HCT116 (cell line): ENCODE measurements at regions not wholly inside any gene's neighbourhood (a gene's known extent, or its start where the extent isn't known, plus 50 kb on each side); places are given as distances from the start of the nearest gene placed in this dataset.

ENCODE experiments used
- CBX3 ChIP-seq: IDR thresholded peaks from 2 replicates; pipeline ENCODE4 v1.6.1; 2012; ENCODE audit warnings: low read depth
- EZH2 ChIP-seq: fragments of 200-600 bp; sonication (generic); IDR thresholded peaks from 2 replicates; pipeline ENCODE4 v1.6.1; 2017; ENCODE audit warnings: antibody characterized with exemption, mixed run types
- EZH2phosphoT487 ChIP-seq: fragments of 200-600 bp; IDR thresholded peaks from 2 replicates; pipeline ENCODE4 v1.6.1; 2018; ENCODE audit warnings: antibody characterized with exemption, borderline replicate concordance
- JUND ChIP-seq: IDR thresholded peaks from 2 replicates; pipeline ENCODE4 v1.6.1; 2012
- POLR2A ChIP-seq: IDR thresholded peaks from 2 replicates; pipeline ENCODE4 v1.7.0; 2011; ENCODE audit warnings: borderline replicate concordance; ENCODE audit not compliant: insufficient read depth, insufficient read length; ENCODE audit errors: extremely low read depth
- SP1 ChIP-seq: IDR thresholded peaks from 2 replicates; pipeline ENCODE4 v1.6.1; 2012; ENCODE audit warnings: low read depth
- TCF7L2 ChIP-seq: IDR thresholded peaks from 2 replicates; pipeline ENCODE4 v1.7.0; 2011; ENCODE audit warnings: borderline replicate concordance, inconsistent platforms; ENCODE audit not compliant: insufficient read depth, insufficient read length; ENCODE audit errors: extremely low read depth
- ZFX ChIP-seq: fragments of 450-650 bp; IDR thresholded peaks from 2 replicates; pipeline ENCODE4 v1.6.1; 2017
- TF ChIP-seq, protein P1 (sequence below), 3 experiments: fragments of 200-600 bp in 1 of 3; sonication (generic) in 1 of 3; IDR thresholded peaks in 2 of 3; conservative IDR thresholded peaks in 1 of 3; 2 replicates each; pipeline ENCODE4 v1.5.1; 2012 to 2017; ENCODE audit warnings: low read depth in 2 of 3, low read length in 2 of 3, antibody characterized with exemption in 1 of 3, borderline replicate concordance in 1 of 3, control low read depth in 1 of 3, mild to moderate bottlenecking in 1 of 3, mixed read lengths in 1 of 3, mixed run types in 1 of 3, moderate library complexity in 1 of 3; ENCODE audit not compliant: insufficient read depth in 1 of 3
- TF ChIP-seq, protein P2 (sequence below): IDR thresholded peaks from 2 replicates; pipeline ENCODE4 v1.6.1; 2012
- TF ChIP-seq, protein P3 (sequence below): IDR thresholded peaks from 2 replicates; pipeline ENCODE4 v1.6.1; 2012; ENCODE audit warnings: low read depth

- TF ChIP-seq, protein P1, sequence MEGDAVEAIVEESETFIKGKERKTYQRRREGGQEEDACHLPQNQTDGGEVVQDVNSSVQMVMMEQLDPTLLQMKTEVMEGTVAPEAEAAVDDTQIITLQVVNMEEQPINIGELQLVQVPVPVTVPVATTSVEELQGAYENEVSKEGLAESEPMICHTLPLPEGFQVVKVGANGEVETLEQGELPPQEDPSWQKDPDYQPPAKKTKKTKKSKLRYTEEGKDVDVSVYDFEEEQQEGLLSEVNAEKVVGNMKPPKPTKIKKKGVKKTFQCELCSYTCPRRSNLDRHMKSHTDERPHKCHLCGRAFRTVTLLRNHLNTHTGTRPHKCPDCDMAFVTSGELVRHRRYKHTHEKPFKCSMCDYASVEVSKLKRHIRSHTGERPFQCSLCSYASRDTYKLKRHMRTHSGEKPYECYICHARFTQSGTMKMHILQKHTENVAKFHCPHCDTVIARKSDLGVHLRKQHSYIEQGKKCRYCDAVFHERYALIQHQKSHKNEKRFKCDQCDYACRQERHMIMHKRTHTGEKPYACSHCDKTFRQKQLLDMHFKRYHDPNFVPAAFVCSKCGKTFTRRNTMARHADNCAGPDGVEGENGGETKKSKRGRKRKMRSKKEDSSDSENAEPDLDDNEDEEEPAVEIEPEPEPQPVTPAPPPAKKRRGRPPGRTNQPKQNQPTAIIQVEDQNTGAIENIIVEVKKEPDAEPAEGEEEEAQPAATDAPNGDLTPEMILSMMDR (IDR thresholded peaks at IDR 0.05 in 2 of 3, conservative IDR thresholded peaks at IDR 0.05 in 1 of 3; ENCODE audit: borderline replicate concordance in 1 of 3, insufficient read depth in 1 of 3, low read depth in 2 of 3, low read length in 2 of 3) = no peak
- no peak for TF ChIP-seq TCF7L2
- TF ChIP-seq ZFX = no peak
- no peak for TF ChIP-seq EZH2phosphoT487
- no peak for TF ChIP-seq POLR2A
- no peak for TF ChIP-seq JUND
- TF ChIP-seq EZH2 = no peak
- TF ChIP-seq, protein P2, sequence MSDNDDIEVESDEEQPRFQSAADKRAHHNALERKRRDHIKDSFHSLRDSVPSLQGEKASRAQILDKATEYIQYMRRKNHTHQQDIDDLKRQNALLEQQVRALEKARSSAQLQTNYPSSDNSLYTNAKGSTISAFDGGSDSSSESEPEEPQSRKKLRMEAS = no peak
- TF ChIP-seq SP1 = no peak
- no peak for TF ChIP-seq CBX3
- TF ChIP-seq, protein P3, sequence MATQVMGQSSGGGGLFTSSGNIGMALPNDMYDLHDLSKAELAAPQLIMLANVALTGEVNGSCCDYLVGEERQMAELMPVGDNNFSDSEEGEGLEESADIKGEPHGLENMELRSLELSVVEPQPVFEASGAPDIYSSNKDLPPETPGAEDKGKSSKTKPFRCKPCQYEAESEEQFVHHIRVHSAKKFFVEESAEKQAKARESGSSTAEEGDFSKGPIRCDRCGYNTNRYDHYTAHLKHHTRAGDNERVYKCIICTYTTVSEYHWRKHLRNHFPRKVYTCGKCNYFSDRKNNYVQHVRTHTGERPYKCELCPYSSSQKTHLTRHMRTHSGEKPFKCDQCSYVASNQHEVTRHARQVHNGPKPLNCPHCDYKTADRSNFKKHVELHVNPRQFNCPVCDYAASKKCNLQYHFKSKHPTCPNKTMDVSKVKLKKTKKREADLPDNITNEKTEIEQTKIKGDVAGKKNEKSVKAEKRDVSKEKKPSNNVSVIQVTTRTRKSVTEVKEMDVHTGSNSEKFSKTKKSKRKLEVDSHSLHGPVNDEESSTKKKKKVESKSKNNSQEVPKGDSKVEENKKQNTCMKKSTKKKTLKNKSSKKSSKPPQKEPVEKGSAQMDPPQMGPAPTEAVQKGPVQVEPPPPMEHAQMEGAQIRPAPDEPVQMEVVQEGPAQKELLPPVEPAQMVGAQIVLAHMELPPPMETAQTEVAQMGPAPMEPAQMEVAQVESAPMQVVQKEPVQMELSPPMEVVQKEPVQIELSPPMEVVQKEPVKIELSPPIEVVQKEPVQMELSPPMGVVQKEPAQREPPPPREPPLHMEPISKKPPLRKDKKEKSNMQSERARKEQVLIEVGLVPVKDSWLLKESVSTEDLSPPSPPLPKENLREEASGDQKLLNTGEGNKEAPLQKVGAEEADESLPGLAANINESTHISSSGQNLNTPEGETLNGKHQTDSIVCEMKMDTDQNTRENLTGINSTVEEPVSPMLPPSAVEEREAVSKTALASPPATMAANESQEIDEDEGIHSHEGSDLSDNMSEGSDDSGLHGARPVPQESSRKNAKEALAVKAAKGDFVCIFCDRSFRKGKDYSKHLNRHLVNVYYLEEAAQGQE = no peak
These were observed 886.7 kb downstream of the TBC1D32 start for GRCh38 chr6:120447605-120448004.
